GM20000 (cell line): ENCODE measurements at regions not wholly inside any gene's neighbourhood (a gene's known extent, or its start where the extent isn't known, plus 50 kb on each side); places are given as distances from the start of the nearest gene placed in this dataset.

Experiments used
- DNase-seq: peaks from one replicate; pipeline ENCODE4 v3.0.0; 2012; ENCODE audit warnings: low spot score
- CTCF ChIP-seq: IDR thresholded peaks from 2 replicates; pipeline ENCODE4 v1.5.1; 2012; ENCODE audit warnings: mild to moderate bottlenecking, control low read depth; ENCODE audit errors: extremely low read depth, missing control alignments

- peak; percentile 75 for TF ChIP-seq CTCF
- DNase-seq = peak; percentile 50
Measured at GRCh38 chr4:111943796-111944203, 201.5 kb upstream of the FAM241A start.

GRCh38 chr4:111945014-111945413 lies 200.2 kb upstream of the FAM241A start:
- TF ChIP-seq CTCF = no peak
- no peak for DNase-seq

GRCh38 chr4:111946800-111947199 lies 198.5 kb upstream of the FAM241A start:
- no peak for DNase-seq
- TF ChIP-seq CTCF = no peak

DNA sequence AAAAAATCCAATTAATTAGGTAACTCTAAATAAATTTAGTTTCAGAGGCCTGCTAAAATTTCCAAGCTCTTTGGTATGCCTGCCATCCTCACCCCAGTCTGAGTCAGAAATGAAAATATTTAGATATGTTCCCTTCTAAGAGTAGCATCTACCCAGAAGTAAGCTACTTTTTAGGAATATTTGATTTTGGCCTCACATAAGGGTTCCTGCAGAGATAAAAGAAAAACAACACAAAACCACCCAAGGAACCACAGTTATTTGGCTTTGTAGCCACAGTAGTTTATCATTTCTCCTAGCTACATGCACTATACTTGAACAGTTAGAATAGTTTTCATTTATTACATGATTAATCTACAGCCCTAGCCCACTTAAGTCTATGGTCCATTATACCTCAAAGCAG lies 192.6 kb upstream of the FAM241A start:
- TF ChIP-seq CTCF = no peak
- DNase-seq = no peak

DNA sequence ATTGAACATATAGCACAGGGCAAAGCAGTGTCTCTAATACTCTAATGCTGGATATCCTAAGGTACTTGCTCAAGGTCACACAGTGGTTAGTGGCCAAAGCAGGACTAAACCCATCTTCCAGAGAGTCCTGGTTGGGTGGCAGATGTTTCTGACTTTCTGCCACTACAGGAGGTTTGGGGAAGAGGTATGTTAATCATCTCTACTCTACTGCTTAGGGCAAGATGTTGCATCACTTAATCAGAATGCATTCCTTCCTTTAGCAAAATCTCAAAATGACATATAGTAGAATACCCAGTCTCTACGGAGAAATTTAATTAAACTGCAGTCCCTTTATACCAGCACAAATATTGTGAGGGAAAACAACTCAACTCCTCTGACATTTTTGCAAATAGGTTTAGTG lies 190.7 kb upstream of the FAM241A start:
- DNase-seq = no peak
- no peak for TF ChIP-seq CTCF

- no peak for DNase-seq
- no peak for TF ChIP-seq CTCF
Measured at GRCh38 chr4:111955001-111955400, 190.3 kb upstream of the FAM241A start.

DNA sequence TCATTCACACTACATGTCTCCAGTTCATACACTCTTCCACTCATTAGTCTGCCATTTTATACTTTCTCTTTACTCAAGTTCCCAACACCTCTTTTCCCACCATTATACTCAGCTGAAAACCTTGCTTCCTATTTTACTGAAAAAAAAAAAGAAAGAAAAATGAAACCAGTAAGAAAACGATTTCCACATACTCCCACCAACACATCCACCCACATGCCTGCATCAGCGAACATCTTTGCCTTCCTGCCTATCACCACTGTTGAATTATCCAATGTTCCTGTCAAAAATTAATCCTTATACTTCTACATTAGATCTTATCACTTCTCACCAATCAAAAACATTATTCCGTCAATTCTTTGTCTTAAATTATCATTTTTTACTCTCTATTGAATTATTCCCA lies 188.1 kb upstream of the FAM241A start:
- TF ChIP-seq CTCF = no peak
- DNase-seq = no peak
